GM21515 (cell line): ENCODE measurements at regions not wholly inside any gene's neighbourhood (a gene's known extent, or its start where the extent isn't known, plus 50 kb on each side); places are given as distances from the start of the nearest gene placed in this dataset.

Experiments used
- ATAC-seq: cut with Tn5 transposase; IDR thresholded peaks from one replicate; pipeline ENCODE4 v1.9.1; 2021; ENCODE audit not compliant: unreplicated experiment

- no peak for ATAC-seq
Measured at GRCh38 chr16:47972246-47972985, 183.4 kb downstream of the ABCC12 start.

GRCh38 chr16:47971225-47971624 is 184.6 kb downstream of the ABCC12 start:
- no peak for ATAC-seq

- no peak for ATAC-seq
Measured at GRCh38 chr16:47970291-47970931, 185.4 kb downstream of the ABCC12 start.

GRCh38 chr16:47967374-47967773 is 188.4 kb downstream of the ABCC12 start:
- ATAC-seq, result no peak

- no peak for ATAC-seq
Measured at GRCh38 chr16:47966325-47966724, 189.5 kb downstream of the ABCC12 start.

GRCh38 chr16:47965439-47965838 is 190.4 kb downstream of the ABCC12 start:
- ATAC-seq, result no peak

GRCh38 chr16:47958726-47959125 is 197.1 kb downstream of the ABCC12 start:
- no peak for ATAC-seq

GRCh38 chr16:47956916-47957315 is 198.9 kb downstream of the ABCC12 start:
- no peak for ATAC-seq

GRCh38 chr16:47949714-47950113 is 206.1 kb downstream of the ABCC12 start:
- ATAC-seq, result no peak

GRCh38 chr16:47949276-47949675 is 206.5 kb downstream of the ABCC12 start:
- no peak for ATAC-seq

- no peak for ATAC-seq
Measured at GRCh38 chr16:47947723-47948122, 208.1 kb downstream of the ABCC12 start.

GRCh38 chr16:47946092-47946491 is 209.7 kb downstream of the ABCC12 start:
- ATAC-seq, result no peak

- no peak for ATAC-seq
Measured at GRCh38 chr16:47944589-47944988, 211.2 kb downstream of the ABCC12 start.

GRCh38 chr16:47943235-47943634 is 212.6 kb downstream of the ABCC12 start:
- ATAC-seq, result no peak

- no peak for ATAC-seq
Measured at GRCh38 chr16:47940466-47940865, 215.3 kb downstream of the ABCC12 start.

- ATAC-seq, result no peak
Measured at GRCh38 chr16:47939680-47940079, 216.1 kb downstream of the ABCC12 start.

GRCh38 chr16:47938272-47938671 is 217.5 kb downstream of the ABCC12 start:
- ATAC-seq, result no peak

GRCh38 chr16:47928008-47928407 is 227.8 kb downstream of the ABCC12 start:
- no peak for ATAC-seq

- no peak for ATAC-seq
Measured at GRCh38 chr16:47927330-47927729, 228.5 kb downstream of the ABCC12 start.

- ATAC-seq, result no peak
Measured at GRCh38 chr16:47925811-47926460, 229.9 kb downstream of the ABCC12 start.

GRCh38 chr16:47924950-47925349 is 230.8 kb downstream of the ABCC12 start:
- no peak for ATAC-seq

GRCh38 chr16:47921535-47921934 is 234.3 kb downstream of the ABCC12 start:
- ATAC-seq, result no peak
